HG02798 (cell line): ENCODE measurements at regions not wholly inside any gene's neighbourhood (a gene's known extent, or its start where the extent isn't known, plus 50 kb on each side); places are given as distances from the start of the nearest gene placed in this dataset.

Source experiments
- ATAC-seq: cut with Tn5 transposase; IDR thresholded peaks from one replicate; pipeline ENCODE4 v1.9.1; 2021; ENCODE audit warnings: mild to moderate bottlenecking; ENCODE audit not compliant: unreplicated experiment, poor library complexity

DNA sequence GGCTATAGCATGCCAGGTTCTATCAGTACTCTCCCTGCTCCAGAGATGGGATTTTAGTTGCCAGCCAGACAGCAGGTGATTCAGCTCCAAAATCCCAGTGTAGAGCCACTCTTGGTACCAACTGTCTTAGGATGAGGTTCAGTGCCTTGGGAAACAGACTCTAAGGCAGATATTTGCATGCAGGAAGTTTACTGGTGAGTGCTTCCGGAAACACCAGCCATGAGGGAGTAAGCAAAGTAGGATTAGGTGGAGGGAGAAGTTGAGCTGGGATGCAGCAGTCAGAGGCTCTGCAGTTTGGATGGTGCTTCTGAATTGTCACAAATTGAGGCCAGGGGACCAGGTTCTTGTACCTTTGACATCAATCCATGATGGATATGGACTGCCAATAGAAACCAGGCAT is 207.5 kb upstream of the JUN start:
- no peak for ATAC-seq

DNA sequence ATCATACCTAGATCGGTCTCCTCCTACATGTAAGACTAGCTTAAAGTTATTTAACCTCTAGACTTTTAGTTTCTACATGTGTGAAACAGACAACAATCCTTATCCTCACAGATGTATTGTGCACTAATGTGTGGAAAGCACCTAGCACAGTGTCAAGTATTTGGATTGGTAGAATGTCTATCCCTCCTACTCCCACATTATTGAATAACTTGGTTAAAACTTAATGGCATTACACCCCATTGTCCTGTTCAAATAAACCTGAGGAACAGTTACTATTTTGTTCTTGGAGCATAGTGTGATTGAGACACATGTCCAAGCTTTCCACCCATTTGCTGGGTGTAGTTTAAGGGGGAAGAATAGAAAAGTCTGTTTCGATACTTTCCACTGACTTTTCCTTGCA is 208.8 kb upstream of the JUN start:
- ATAC-seq: no peak

DNA sequence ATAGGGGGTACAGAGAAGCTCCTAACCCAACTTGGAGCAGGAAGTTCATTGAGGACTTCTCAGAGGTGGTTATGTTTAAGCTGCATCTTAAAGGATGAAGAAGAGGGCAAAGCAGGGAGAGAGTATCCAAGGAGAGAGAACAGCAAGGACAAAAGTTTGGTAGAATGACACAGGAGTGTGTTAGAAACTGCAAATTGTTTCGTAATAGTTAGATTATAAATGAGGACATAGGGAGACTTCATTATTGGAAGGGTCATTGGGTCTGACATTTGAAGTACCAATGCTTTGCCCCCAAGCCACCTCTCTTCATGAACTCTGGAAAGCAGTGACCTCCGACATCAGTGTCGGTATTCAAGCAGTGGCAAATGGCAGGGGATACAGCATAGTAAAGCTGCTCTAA is 209.6 kb upstream of the JUN start:
- ATAC-seq: no peak

DNA sequence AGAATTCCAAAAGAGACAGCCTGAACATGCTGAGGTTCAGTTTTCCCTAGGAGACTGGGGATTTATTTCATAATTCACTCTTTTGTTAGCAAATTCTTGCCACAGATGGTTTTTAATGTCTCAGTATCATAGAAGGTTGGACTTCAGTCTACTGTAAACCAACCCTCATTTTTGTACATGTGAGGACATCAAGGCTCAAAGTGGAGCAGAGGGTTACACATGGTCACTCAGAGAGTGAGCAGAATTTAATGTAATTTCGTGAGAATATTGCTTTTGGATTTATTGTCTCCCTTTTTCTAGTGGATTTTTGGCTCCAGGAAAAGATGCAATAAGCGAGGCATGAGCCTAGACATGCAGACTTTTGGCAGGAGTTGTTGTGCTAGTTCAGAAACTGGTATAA is 210.8 kb upstream of the JUN start:
- no peak for ATAC-seq

DNA sequence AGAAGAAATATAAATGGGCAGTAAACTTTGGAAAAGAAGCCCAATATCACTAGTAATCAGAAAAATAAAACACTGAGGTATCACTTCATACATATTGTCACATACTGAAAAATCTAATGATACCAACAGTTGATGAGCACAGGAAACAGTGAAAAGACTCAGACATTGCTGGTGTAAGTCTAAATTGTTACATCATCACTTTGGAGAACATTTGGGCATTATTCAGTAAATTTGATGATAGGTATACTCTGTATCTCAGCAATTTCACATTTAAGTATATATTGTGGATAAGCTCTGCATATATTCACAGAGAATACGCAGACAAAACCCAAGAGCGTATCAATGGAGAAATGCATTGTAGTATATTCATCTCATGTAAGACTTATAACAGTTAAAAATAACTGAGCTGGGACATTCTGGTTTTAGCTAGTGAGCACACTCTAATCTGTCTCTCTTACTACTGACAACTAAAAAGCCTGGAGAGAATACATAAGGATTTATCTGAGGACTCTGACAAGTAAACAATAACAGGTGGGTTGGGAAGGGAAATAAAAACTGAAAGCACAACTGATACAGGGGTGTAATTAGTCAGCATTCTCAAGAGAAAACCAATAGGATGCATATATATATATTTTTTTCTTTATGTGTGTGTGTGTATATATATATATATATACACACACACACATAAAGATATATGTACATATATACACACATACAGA is 212.7 kb upstream of the JUN start:
- ATAC-seq: peak; percentile 85

DNA sequence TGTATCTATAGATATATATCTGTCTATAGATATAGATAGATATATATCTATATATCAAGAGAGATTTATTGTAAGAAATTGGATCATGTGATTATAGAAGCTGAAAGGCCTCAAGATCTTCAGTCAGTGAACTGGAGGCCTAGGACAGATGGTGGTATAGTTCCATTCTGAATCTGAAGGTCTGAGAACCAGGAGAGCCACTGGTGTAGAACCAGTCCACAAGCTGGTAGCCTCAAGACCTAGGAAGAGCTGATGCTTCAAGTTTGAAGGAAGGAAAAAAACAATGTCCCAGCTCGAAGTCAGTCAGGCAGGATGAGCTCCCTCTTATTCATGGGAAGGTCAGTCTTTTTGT is 213.2 kb upstream of the JUN start:
- peak; percentile 45 for ATAC-seq

DNA sequence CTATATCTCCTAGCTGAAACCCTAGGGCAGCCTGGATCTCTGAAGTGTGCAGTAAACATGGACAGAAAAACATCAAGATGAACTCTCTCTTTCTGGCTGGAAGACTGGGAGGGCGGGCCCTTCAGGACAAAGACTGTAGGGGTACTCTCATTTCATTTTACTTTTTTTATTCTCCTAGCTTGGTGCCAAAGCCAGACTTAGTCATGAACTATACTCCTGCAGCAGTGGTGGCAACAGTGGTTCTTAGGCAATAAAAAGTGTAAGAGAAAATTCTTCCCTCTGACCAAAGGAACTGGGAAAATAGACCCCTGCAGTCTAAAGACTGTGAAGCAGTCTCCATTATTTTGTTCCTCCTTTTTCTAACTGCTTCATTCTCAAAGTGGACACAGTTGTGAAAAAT is 213.8 kb upstream of the JUN start:
- no peak for ATAC-seq

DNA sequence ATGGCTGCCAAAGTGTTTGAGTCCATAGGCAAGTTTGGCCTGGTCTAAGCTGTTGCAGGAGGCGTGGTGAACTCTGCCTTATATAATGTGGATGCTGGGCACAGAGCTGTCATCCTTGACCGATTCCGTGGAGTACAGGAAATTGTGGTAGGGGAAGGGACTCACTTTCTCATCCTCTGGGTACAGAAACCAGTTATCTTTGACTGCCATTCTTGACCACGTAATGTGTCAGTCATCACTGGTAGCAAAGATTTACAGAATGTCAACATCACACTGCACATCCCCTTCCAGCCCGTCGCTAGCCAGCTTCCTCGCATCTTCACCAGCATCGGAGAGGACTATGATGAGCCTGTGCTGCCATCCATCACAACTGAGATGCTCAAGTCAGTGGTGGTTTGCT is 215.8 kb upstream of the JUN start:
- ATAC-seq: no peak

DNA sequence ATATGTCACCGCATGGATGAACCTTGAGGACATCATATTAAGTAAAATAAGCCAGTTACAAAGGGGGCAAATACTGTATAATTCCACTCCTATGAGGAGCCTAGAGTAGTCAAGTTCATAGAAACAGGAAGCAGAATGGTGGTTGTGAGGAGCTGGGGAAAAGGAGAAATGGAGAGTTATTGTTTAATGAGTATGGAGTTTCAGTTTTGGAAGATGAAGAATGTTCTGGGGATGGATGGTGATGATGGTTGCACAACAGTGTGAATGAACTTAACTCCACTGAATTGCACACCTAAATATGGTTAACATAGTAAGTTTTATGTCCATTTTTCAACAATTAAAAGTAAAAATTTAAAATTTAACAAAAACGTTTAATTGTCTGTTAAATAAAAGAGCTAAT is 220.9 kb upstream of the JUN start:
- no peak for ATAC-seq

DNA sequence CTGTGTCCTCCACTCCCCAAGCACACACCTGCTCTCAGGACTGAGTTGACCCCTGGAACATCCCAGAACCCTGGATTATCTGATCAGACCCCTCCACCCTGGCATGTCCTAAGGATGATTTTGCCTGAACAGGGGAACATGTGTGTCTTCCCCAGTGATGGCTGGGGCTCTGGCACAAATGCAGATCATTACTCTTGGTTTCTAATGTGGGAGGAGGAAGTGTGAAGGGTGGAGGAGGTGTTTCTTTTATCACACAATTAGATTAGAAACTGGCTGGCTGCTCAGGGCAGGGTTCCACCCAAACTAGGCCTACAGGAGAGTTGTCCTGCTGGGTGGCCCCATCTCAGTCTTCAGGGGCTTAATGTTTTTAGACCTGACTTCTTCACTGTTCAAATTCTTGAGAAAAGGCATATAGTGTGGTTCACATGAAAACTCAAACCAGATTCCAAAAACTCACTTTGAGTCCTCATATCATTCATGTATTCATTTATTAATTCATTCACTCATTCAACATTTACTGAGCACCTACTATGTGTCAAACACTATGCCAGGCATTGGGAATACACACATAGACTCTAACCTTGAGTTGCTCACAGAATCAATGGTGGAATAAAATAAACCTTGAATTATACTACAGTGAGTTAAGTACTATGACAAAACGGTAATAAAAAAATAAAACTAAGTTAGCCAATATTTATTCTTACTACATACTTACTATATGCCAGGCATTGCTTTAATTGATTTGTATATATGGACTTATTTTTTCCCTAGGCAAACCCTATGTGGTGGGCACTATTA is 221.8 kb upstream of the JUN start:
- peak; percentile 68 for ATAC-seq

DNA sequence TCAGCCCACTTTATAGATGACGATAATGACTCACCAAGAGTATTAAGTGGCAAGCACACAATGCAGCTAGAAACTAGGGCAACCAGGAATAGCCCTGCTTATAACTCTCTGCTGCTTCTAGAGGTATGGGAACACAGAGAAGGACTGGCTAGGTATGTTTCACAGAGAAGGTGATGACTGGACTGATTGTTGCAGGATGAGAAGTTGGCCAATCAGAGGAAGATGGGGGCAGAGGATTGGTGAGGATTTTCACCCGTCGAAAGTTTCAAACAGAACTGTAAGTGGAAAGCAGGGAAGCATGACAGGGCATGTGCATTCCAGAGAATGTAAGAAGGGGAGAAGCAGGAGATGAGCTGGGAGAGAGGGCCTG is 222.4 kb upstream of the JUN start:
- ATAC-seq: no peak

DNA sequence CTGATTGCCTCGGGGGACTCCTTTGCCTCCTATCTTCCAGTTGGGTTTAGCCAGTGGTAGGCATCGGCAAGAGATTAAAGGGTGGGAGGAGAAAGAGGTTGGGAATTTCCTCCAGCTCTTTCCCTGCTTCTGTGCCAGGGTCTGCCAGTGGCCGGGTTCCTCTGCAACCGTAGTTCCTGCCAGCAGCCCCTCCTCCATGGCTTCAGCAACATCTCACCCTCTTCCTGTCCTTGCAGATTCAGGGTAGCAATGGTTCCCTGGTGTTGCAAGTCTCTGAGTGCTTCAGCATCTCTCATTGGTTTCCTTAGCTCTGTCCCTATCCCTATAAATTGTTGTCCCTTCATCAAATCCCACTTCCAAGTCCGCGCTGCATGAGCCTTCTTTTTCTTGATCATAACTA is 223.1 kb upstream of the JUN start:
- ATAC-seq: no peak

DNA sequence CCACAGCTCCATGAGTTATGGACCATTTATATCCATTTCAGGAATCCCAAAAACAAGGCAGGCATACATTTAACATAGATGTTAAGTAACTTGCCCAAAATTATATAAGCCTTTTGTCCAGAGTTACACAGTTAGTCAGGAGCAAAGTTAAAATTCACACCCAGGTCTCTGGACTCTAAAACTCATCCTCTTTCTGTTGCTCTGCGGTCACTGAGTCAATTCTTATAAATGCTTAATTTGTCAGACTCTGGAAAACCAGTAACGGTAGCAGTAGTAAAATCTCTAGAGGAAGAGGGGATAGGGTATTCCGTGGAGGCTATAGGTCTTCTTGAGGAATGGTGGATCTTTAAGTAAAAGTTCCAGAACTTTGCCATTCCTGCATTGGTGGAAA is 223.6 kb upstream of the JUN start:
- ATAC-seq: no peak

DNA sequence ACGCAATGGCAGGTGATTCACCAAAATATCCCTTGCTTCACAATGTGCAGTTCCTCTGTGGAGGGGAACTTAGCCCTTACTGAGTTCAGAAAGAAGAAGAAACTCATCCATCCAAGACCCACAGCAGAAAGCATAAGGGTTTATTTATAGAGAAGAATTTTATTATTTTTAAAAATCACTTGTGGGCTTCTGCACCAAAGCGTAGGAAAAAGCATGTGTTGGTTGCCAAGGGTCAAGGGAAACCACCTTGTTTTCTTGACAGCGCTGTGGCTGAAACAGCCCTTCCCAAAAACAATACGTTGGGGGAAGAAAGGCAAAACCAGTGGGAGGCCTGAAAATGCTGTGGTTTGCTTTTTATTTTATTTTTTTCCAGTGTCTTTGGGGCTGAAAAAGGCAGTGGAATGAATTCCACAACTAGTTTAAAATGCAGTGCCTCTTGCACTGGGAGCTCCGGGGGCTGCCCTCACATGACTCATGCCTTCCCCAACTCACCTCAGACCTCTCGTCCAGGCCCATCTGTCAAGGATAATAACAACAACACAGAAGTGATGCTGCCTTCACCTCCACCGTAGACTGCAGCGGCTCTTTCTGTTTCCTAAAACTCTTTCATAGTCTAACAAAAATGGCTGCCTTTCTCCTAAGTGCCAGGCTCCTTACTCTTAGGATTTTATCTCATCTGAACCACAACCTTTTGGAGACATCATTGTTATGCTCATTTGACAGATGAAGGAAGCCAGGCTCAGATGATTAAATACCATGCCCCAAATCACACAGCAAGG is 224.2 kb upstream of the JUN start:
- ATAC-seq: peak; percentile 62

DNA sequence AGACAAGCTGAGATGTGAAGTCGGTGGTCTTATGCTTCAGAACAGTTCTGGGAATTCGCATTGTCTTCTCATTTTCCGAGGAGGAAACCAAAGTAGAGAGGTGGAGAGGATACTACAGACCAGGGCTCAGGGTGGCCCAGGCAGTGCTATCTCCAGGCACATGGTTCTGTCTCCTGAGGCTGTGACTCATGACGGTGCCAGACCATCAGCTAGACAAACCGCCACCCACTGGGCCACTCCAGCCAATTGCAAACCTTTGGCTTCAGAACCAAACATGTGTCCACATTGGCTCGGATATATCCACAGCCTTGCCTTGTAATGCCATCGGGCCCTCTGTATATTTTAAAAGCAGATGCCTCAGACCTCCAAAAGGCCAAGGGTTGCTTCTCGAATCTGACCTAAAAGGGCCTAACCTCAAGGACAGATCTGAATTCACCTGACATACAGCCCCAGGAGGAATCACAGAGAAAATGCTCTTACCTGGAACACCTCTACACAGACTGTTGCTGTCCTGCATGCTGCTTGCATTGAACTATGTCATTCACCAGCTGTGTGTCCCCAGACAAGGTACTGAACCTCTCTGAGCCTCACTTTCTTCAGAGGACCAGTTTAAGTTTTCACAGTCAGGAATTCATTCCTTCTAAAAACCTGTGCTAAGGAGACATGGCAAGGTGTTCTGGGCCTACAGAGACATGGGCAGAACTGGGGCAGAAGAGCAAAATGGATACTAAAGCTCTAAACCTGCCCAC is 224.9 kb upstream of the JUN start:
- no peak for ATAC-seq

DNA sequence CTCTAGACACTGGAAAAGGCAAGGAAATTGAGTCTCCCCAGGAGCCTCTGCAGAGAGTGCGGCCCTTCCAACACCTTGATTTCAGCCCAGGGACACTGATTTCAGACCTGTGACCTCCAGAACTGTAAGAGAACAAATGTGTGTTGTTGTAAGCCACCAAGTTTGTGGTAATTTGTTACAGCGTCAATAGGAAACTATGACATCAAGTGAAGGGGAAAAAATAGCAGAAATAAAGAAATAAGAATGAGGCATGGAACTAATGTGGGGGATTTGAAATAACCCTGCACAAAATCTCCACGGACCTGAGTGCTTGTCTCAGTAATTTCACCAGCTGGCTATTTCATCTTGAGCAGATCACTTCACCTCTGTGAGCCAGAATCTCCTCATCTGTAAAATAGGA is 227.8 kb upstream of the JUN start:
- ATAC-seq: no peak

DNA sequence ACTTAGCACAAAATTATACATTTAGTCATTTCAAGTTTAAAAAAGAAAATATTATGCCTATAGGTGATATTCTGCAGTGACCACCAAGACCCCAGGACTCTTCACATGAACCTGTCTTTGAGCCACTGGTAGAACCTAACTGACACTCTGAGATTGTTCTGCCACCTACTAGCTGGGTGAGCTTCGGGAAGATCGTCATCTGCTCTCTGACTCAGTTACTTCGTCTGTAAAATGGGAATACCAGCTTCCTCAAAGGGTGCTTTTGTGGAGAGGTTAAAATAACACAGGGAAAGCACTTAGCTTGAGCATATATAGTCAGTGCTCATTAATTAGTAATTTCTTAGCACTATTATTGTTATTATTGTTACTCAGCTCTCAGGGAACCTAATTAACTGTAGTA is 228.5 kb upstream of the JUN start:
- no peak for ATAC-seq

DNA sequence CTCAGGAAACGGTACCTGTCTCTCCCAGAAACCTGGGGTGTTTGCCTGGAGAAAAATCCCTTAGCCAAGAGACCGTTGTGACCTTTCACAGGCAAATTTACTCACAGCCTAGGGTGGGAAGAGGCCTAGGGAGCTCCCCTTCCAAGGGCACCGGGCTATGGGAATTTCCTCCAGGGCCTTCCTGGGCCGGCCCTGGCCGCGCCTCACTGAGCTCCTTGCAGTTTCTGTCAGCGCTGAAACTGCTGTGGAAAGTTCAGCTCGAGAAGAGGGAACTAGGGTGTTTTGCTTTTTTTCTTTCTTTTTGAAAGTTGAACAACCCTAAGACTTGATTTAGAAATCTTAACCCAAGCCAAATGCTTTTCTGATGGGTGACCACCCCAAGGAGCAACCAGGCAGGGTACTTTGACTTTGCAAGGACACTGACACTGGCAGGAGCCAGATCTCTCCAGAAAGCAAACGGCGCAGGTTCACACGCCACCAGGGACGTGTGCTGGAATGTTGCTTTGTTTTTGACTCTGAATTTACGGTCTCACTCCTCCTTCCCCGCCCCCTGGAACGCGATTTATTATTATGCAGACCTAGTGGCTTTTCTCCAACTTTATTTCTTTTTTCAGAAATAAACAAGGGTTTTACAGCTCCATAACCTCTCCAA is 229.6 kb upstream of the JUN start:
- peak; percentile 70 for ATAC-seq

DNA sequence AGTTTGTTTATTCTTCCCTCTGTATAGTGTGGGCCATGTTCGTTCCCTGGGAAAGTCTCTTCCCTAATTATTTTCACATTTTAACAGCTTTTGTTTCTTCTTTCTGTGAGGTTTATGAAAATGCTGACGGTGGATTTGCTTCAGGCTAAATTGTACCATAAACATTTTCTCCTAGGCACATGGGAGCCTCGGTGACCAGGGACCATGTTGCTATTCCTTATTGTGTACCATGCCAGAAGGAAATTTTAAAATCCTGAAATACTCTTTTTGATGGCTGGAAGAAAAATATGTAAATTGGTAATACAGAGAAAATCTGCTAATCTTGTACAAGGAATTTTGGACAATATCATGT is 230.1 kb upstream of the JUN start:
- no peak for ATAC-seq

DNA sequence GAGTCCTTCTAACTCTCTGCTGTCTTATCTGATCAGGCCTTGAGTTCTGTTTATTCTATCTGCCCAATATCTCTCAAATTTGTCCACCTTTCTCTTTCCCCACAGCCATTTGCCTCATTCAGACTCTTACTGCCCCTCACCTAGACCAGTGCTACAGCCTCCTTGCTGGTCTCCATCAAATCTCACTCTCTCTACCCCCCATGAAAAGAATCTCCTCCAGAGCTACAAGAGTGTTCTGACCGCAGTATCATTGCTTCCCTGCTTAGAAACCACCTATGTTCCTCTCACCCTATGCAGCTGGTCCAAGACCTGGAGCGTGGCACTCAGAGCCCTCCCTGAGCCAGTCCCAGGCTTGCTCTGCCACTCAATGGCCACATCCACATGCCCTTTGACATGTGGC is 231.0 kb upstream of the JUN start:
- ATAC-seq: no peak
